HG02885 (cell line): ENCODE measurements at regions not wholly inside any gene's neighbourhood (a gene's known extent, or its start where the extent isn't known, plus 50 kb on each side); places are given as distances from the start of the nearest gene placed in this dataset.

Experiments
- ATAC-seq: cut with Tn5 transposase; IDR thresholded peaks from one replicate; pipeline ENCODE4 v1.9.1; 2021; ENCODE audit warnings: mild to moderate bottlenecking; ENCODE audit not compliant: unreplicated experiment, poor library complexity

GRCh38 chr3:61497463-61497862, 63.9 kb upstream of the PTPRG start:
- ATAC-seq: no peak

- ATAC-seq: no peak
These were observed 56.2 kb upstream of the PTPRG start for GRCh38 chr3:61505197-61505596.

- ATAC-seq: no peak
These were observed 53.4 kb upstream of the PTPRG start for GRCh38 chr3:61507946-61508345.
